Liver (tissue), 8 donors: ENCODE measurements at regions not wholly inside any gene's neighbourhood (a gene's known extent, or its start where the extent isn't known, plus 50 kb on each side); places are given as distances from the start of the nearest gene placed in this dataset.

Experiments
- DNase-seq: peaks from one replicate; pipeline ENCODE4 v3.0.0-alpha.2; 2017; ENCODE audit warnings: low spot score
- H3K27ac ChIP-seq, 2 donors: one replicate each; pipeline ENCODE4 v1.7.0; 2013; ENCODE audit warnings: inconsistent platforms in 2 of 2, low read length in 2 of 2, control low read depth in 1 of 2, low read depth in 1 of 2, mild to moderate bottlenecking in 1 of 2
- H3K27me3 ChIP-seq, 4 donors: one replicate each; pipeline versions ENCODE4 v1.6.1 to v1.7.0; 2013; ENCODE audit warnings: low read length in 3 of 4, inconsistent platforms in 1 of 4, mild to moderate bottlenecking in 1 of 4, moderate library complexity in 1 of 4; ENCODE audit not compliant: control insufficient read depth in 4 of 4, insufficient read depth in 4 of 4
- H3K36me3 ChIP-seq, 4 donors: one replicate each; pipeline versions ENCODE4 v1.6.1 to v1.7.0; 2013; ENCODE audit warnings: low read length in 3 of 4, mild to moderate bottlenecking in 3 of 4, low read depth in 1 of 4, moderate library complexity in 1 of 4; ENCODE audit not compliant: control insufficient read depth in 4 of 4, insufficient read depth in 3 of 4
- H3K4me1 ChIP-seq, 4 donors: one replicate each; pipeline versions ENCODE4 v1.6.1 to v1.7.0; 2013; ENCODE audit warnings: low read length in 3 of 4, mild to moderate bottlenecking in 3 of 4, moderate library complexity in 1 of 4; ENCODE audit not compliant: control insufficient read depth in 4 of 4, insufficient read depth in 4 of 4
- H3K4me3 ChIP-seq, 3 donors: one replicate each; pipeline versions ENCODE4 v1.6.1 to v1.7.0; 2013; ENCODE audit warnings: low read length in 3 of 3, control low read depth in 1 of 3, low read depth in 1 of 3, mild to moderate bottlenecking in 1 of 3
- H3K9ac ChIP-seq, 2 donors: one replicate each; pipeline ENCODE4 v1.7.0; 2013; ENCODE audit warnings: low read length in 2 of 2, mild to moderate bottlenecking in 2 of 2, moderate library complexity in 2 of 2, control low read depth in 1 of 2, low read depth in 1 of 2
- H3K9me3 ChIP-seq, 4 donors: one replicate each; pipeline versions ENCODE4 v1.6.1 to v1.7.0; 2013; ENCODE audit warnings: low read length in 3 of 4; ENCODE audit not compliant: control insufficient read depth in 4 of 4
- ATF3 ChIP-seq: IDR thresholded peaks from 2 replicates; pipeline ENCODE4 v1.6.1; 2016; ENCODE audit warnings: antibody characterized with exemption
- CTCF ChIP-seq: fragments of 150-350 bp; IDR thresholded peaks from 2 replicates; pipeline ENCODE4 v1.5.1; 2017; ENCODE audit warnings: improper control_type of control experiment, low read depth, low read length; ENCODE audit not compliant: missing input control
- EGR1 ChIP-seq, 2 donors: IDR thresholded peaks; 2 replicates each; pipeline ENCODE4 v1.6.1; 2016 to 2018; ENCODE audit warnings: antibody characterized with exemption in 2 of 2, low read depth in 2 of 2
- FOXA1 ChIP-seq: IDR thresholded peaks from 2 replicates; pipeline ENCODE4 v1.6.1; 2016; ENCODE audit warnings: antibody characterized with exemption
- FOXA2 ChIP-seq: IDR thresholded peaks from 2 replicates; pipeline ENCODE4 v1.6.1; 2016; ENCODE audit warnings: antibody characterized with exemption
- GABPA ChIP-seq, 2 donors: IDR thresholded peaks in 1 of 2; conservative IDR thresholded peaks in 1 of 2; 2 replicates each; pipeline ENCODE4 v1.6.1; 2016; ENCODE audit warnings: antibody characterized with exemption in 2 of 2, mild to moderate bottlenecking in 1 of 2, moderate library complexity in 1 of 2
- HNF4A ChIP-seq, 2 donors: conservative IDR thresholded peaks; 2 replicates each; pipeline ENCODE4 v1.6.1; 2016; ENCODE audit warnings: antibody characterized with exemption in 2 of 2, mild to moderate bottlenecking in 2 of 2
- HNF4G ChIP-seq: IDR thresholded peaks from 2 replicates; pipeline ENCODE4 v1.6.1; 2016; ENCODE audit warnings: antibody characterized with exemption
- JUND ChIP-seq, 2 donors: IDR thresholded peaks; 2 replicates each; pipeline ENCODE4 v1.6.1; 2016; ENCODE audit warnings: antibody characterized with exemption in 2 of 2
- MAX ChIP-seq: IDR thresholded peaks from 2 replicates; pipeline ENCODE4 v1.6.1; 2016; ENCODE audit warnings: antibody characterized with exemption
- NR2F2 ChIP-seq: IDR thresholded peaks from 2 replicates; pipeline ENCODE4 v1.6.1; 2016; ENCODE audit warnings: antibody characterized with exemption
- RAD21 ChIP-seq, 2 donors: IDR thresholded peaks; 2 replicates each; pipeline ENCODE4 v1.6.1; 2016; ENCODE audit warnings: antibody characterized with exemption in 2 of 2, mild to moderate bottlenecking in 2 of 2
- REST ChIP-seq: IDR thresholded peaks from 2 replicates; pipeline ENCODE4 v1.6.1; 2016; ENCODE audit warnings: antibody characterized with exemption, mild to moderate bottlenecking
- RXRA ChIP-seq, 2 donors: IDR thresholded peaks; 2 replicates each; pipeline ENCODE4 v1.6.1; 2017 to 2018; ENCODE audit warnings: antibody characterized with exemption in 2 of 2, mild to moderate bottlenecking in 1 of 2
- SP1 ChIP-seq: IDR thresholded peaks from 2 replicates; pipeline ENCODE4 v1.6.1; 2018; ENCODE audit warnings: antibody characterized with exemption, mild to moderate bottlenecking
- TAF1 ChIP-seq: conservative IDR thresholded peaks from 2 replicates; pipeline ENCODE4 v1.6.1; 2016; ENCODE audit warnings: antibody characterized with exemption, mild to moderate bottlenecking
- YY1 ChIP-seq: IDR thresholded peaks from 2 replicates; pipeline ENCODE4 v1.6.1; 2016; ENCODE audit warnings: antibody characterized with exemption, mild to moderate bottlenecking
- ZBTB33 ChIP-seq: IDR thresholded peaks from 2 replicates; pipeline ENCODE4 v1.6.1; 2016; ENCODE audit warnings: antibody characterized with exemption
- WGBS: extraction: QIAGEN DNeasy Blood & Tissue Kit; methylation state at CpG from one replicate; pipeline ENCODE4 v1.1.7; 2013; 5-methylcytosine and 5-hydroxymethylcytosine counted together
- donor health status: healthy.
- donor health status: healthy.
- donor health status: healthy.
- donor health status: healthy.
- donor health status: healthy.

GRCh38 chr5:74233571-74233970 lies 407.0 kb downstream of the ENC1 start:
- Histone ChIP-seq H3K9ac (no peak overlapping the region), H3K9me3 (peaks cover 0 to 2% (median 0%) of the 10 kb centered on the region in 4 donors), H3K27ac (no peak overlapping the region), H3K27me3 (no peaks in the 10 kb centered on the region), H3K36me3 (no peaks in the 10 kb centered on the region), H3K4me3 (no peak overlapping the region), H3K4me1 (no peaks in the 10 kb centered on the region)
- TF ChIP-seq RAD21 (IDR thresholded peaks at IDR 0.05) (no peak), SP1 (no peak), REST (no peak), RXRA (IDR thresholded peaks at IDR 0.05) (no peak), TAF1 (no peak), CTCF (no peak), HNF4A (conservative IDR thresholded peaks at IDR 0.05) (no peak), JUND (IDR thresholded peaks at IDR 0.05) (no peak), HNF4G (no peak), ZBTB33 (no peak), YY1 (no peak), GABPA (IDR thresholded peaks at IDR 0.05 in 1 of 2, conservative IDR thresholded peaks at IDR 0.05 in 1 of 2) (no peak), FOXA2 (no peak), NR2F2 (no peak), MAX (no peak), EGR1 (IDR thresholded peaks at IDR 0.05; ENCODE audit: low read depth in 2 of 2) (no peak), ATF3 (no peak), FOXA1 (no peak)
- 93% methylated on average over 1 of the region's 1 CpG for WGBS
- no peak for DNase-seq
